ENCODE measurements at regions not wholly inside any gene's neighbourhood (a gene's known extent, or its start where the extent isn't known, plus 50 kb on each side); places are given as distances from the start of the nearest gene placed in this dataset.

DNA sequence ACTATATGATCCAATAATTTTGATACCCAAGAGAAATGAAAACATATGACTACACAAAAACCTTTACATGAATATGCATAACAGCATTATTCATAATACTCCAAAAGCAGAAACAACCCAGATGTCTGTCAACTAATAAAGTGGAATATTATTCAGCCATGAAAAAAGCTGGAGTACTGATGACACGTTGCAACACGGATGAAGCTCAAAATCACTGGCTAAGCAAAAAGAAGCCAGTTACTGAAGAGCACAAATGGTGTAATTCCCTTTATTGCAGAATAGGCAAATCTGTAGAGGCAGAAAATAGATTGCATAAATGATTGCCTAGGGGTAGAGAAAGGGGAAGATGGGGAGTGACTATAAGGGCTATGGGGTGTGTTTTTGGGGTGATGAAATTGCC, 117.6 kb upstream of the FGF3 start (continued):
- TF ChIP-seq CHD7 (IDR thresholded peaks at IDR 0.05; ENCODE audit: insufficient replicate concordance, low read length) (no peak), ASH2L (IDR thresholded peaks at IDR 0.05; ENCODE audit: low read length) (no peak)
